Glutamatergic neuron (in vitro differentiated cells): ENCODE measurements at regions not wholly inside any gene's neighbourhood (a gene's known extent, or its start where the extent isn't known, plus 50 kb on each side); places are given as distances from the start of the nearest gene placed in this dataset.

Experiments used
- DNase-seq: peaks from one replicate; pipeline ENCODE4 v3.0.0; 2022
- H3K27ac Mint-ChIP-seq: one replicate; pipeline ENCODE4 v1.8.0; 2020; ENCODE audit warnings: mild to moderate bottlenecking, mixed read lengths, inconsistent platforms; ENCODE audit not compliant: unreplicated experiment
- H3K27me3 Mint-ChIP-seq: one replicate; pipeline ENCODE4 v1.8.0; 2020; ENCODE audit warnings: mild to moderate bottlenecking, moderate library complexity, mixed read lengths, inconsistent platforms; ENCODE audit not compliant: unreplicated experiment
- H3K36me3 Mint-ChIP-seq: one replicate; pipeline ENCODE4 v1.8.0; 2020; ENCODE audit warnings: mild to moderate bottlenecking, mixed read lengths, inconsistent platforms; ENCODE audit not compliant: unreplicated experiment
- H3K4me1 Mint-ChIP-seq: one replicate; pipeline ENCODE4 v1.8.0; 2020; ENCODE audit warnings: mild to moderate bottlenecking, low read depth, mixed read lengths, inconsistent platforms; ENCODE audit not compliant: unreplicated experiment
- H3K4me3 Mint-ChIP-seq: one replicate; pipeline ENCODE4 v1.8.0; 2020; ENCODE audit warnings: mild to moderate bottlenecking, mixed read lengths, inconsistent platforms; ENCODE audit not compliant: unreplicated experiment
- H3K9me3 Mint-ChIP-seq: one replicate; pipeline ENCODE4 v1.8.0; 2020; ENCODE audit warnings: mild to moderate bottlenecking, moderate library complexity, mixed read lengths, inconsistent platforms; ENCODE audit not compliant: unreplicated experiment
- TF ChIP-seq, protein P1 (sequence below): fragments of 200-600 bp; sonication (generic); IDR thresholded peaks from one replicate; pipeline ENCODE4 v1.5.0; 2021; ENCODE audit not compliant: partially characterized antibody, unreplicated experiment

DNA sequence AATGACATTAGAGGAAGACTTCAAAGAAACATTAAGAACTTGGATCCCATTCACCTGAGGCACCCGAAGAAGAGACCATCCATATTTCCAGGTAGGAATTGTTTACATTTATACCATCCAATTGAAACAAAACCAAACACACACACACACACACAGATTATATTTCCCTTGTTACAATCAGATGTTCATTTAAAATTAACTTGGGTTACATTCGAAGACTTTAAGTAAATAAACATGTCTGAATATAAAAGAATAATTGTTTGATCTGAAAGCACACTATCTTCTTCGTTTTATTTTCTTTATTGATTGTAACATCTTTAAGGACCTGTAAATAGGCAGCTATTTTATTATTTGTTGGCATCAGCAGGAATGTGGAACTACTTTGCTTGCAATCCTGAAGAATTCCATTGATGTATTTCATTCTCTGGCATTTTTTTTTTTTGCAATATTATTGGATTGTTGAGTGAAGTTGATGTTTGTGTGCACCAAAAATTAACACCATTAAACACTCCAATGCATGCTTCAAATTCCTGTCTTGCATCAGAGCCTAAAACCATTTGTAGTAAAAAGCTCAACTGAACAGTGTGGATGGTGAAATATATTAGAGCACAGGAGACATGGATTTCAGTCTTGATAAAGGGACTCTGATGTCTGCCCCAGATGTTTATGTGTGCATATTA is 85.3 kb upstream of the FRY start:
- Mint-ChIP-seq H3K9me3 (no peaks in the 10 kb centered on the region), H3K27ac (no peak overlapping the region), H3K36me3 (no peaks in the 10 kb centered on the region), H3K4me1 (peaks cover 7% of the 10 kb centered on the region), H3K27me3 (no peaks in the 10 kb centered on the region), H3K4me3 (no peak overlapping the region)
- TF ChIP-seq, protein P1, sequence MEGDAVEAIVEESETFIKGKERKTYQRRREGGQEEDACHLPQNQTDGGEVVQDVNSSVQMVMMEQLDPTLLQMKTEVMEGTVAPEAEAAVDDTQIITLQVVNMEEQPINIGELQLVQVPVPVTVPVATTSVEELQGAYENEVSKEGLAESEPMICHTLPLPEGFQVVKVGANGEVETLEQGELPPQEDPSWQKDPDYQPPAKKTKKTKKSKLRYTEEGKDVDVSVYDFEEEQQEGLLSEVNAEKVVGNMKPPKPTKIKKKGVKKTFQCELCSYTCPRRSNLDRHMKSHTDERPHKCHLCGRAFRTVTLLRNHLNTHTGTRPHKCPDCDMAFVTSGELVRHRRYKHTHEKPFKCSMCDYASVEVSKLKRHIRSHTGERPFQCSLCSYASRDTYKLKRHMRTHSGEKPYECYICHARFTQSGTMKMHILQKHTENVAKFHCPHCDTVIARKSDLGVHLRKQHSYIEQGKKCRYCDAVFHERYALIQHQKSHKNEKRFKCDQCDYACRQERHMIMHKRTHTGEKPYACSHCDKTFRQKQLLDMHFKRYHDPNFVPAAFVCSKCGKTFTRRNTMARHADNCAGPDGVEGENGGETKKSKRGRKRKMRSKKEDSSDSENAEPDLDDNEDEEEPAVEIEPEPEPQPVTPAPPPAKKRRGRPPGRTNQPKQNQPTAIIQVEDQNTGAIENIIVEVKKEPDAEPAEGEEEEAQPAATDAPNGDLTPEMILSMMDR = no peak
- DNase-seq = no peak

DNA sequence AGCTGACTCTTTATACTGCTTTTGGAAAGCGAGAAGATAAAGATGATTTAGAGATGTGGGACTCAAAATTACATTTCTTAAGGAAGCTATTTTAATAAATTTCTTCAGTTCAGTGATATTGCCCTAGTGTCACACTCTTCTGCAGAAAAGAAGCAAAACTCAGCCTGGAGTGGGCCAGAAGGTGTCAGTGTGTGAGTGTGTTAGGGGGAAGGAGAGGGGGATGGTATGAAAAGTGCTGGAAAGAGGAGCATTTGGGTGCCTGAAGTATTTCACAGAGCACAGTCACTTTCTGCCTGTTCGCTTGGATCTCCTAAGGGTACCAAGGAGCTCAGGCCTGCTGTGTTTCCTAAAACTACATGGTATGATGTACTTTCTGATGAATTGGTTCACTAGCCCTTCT is 84.5 kb upstream of the FRY start:
- Mint-ChIP-seq H3K27ac (no peak overlapping the region), H3K4me1 (peaks cover 8% of the 10 kb centered on the region), H3K36me3 (no peaks in the 10 kb centered on the region), H3K27me3 (no peaks in the 10 kb centered on the region), H3K9me3 (no peaks in the 10 kb centered on the region), H3K4me3 (no peak overlapping the region)
- TF ChIP-seq, protein P1 = no peak
- DNase-seq = no peak

DNA sequence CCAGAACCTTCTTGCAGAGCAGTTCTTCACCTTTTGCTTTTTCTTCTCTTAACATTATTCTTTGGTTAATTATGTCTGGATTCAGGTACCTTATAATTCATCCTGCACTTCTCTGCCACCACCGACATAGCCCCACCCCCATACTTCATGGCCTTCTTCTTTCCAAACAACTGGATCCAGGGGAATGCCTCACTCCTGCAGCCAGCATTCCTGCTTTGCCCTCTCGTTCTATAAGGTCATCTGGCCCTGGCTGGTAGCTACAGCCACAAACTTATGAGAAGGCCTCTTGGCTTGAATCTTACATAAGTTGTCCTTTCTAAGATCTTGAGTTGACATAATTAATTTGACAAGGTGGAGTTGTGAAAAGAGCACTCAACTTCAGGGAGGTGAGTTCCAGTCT is 84.1 kb upstream of the FRY start:
- Mint-ChIP-seq H3K27ac (no peak overlapping the region), H3K4me3 (no peak overlapping the region), H3K9me3 (no peaks in the 10 kb centered on the region), H3K36me3 (no peaks in the 10 kb centered on the region), H3K27me3 (no peaks in the 10 kb centered on the region), H3K4me1 (peaks cover 8% of the 10 kb centered on the region)
- no peak for DNase-seq
- TF ChIP-seq, protein P1 = no peak

DNA sequence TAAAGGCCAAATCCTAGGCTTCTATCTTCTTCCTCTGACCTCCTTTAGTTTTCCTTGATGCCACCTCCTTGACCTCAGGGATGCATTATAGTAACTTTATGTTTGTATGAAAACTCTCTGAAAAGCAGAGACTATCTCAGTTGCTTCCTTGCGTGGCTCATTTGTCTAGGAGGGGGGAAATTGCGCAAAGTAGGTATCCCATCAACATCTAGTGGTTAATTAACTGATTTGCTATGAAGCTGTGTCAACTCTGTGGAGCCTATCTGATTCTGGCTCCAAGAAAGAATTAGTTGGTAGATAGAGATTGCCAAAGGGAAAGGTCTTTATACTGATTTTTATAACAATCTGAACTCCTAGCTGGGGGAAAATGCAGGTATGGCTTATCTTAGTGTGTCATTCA is 82.1 kb upstream of the FRY start:
- H3K4me3 Mint-ChIP-seq = no peak overlapping the region
- H3K27me3 Mint-ChIP-seq = no peaks in the 10 kb centered on the region
- H3K36me3 Mint-ChIP-seq = no peaks in the 10 kb centered on the region
- no peak overlapping the region for H3K27ac Mint-ChIP-seq
- DNase-seq = no peak
- TF ChIP-seq, protein P1 = no peak
- no peaks in the 10 kb centered on the region for H3K9me3 Mint-ChIP-seq
- H3K4me1 Mint-ChIP-seq = peaks cover 8% of the 10 kb centered on the region

DNA sequence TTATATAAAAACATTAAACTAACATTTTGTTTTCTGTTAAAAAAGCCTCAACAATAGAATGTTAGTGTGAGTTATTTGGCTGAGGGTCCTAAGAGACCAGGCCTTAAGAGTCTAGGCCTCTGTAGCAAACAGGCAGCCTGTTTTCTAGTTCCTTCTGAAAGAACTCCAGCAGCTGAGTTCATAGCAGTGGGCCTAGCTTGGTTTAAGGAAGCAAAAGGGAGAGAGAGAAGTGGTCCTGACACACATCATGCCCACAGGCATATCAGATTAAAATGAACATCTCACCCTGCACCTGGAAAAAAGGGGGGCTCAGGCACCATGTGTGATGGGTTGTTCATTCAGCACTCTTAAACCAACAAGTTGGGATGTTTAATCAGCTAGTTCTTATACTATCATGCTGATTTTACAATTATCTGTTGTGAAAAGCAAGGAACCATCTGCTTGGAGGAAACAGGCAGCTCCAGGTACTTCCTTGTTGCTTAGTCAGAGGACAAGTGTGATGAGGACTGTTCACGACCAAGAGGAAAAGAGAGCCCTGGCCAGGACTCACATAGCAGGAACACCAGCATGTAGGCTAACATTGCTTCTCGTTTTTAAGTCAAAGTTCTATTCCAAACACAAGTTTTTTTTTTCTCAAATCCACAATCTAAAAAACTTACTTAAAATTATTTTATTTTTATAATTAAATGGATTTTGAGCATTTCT is 81.3 kb upstream of the FRY start:
- Mint-ChIP-seq H3K4me1 (peaks cover 5% of the 10 kb centered on the region), H3K27ac (no peak overlapping the region), H3K4me3 (no peak overlapping the region), H3K27me3 (no peaks in the 10 kb centered on the region), H3K36me3 (no peaks in the 10 kb centered on the region), H3K9me3 (no peaks in the 10 kb centered on the region)
- TF ChIP-seq, protein P1 = no peak
- DNase-seq = no peak
